Panc1 (cell line): ENCODE measurements at regions not wholly inside any gene's neighbourhood (a gene's known extent, or its start where the extent isn't known, plus 50 kb on each side); places are given as distances from the start of the nearest gene placed in this dataset.

Source experiments
- ATAC-seq: fragments of 200-7000 bp; cut with Tn5 transposase; 2 replicates; pipeline ENCODE4 v1.9.1; 2020; ENCODE audit warnings: mild to moderate bottlenecking, moderate library complexity
- BruUV-seq: library from RNA; stranded (reverse); fragments of 400-500 nt; replicated peaks from 2 replicates; lab custom pipeline; 2021; lab: Mats Ljungman, UMichigan
- CTCF ChIA-PET: fragments of 300-600 bp; sonication (Branson Sonifier 250); formaldehyde crosslinking; loops from one replicate; lab custom pipeline; 2022; ENCODE audit warnings: antibody characterized with exemption; lab: Charles Lee
- POLR2A ChIA-PET: fragments of 300-600 bp; sonication (Branson Sonifier 250); formaldehyde crosslinking; loops from one replicate; lab custom pipeline; 2022; ENCODE audit warnings: antibody characterized with exemption; lab: Charles Lee
- DNase-seq: peaks from one replicate; pipeline ENCODE4 v3.0.0-alpha.2; 2010; ENCODE audit warnings: low read depth, low spot score
- H3K27ac ChIP-seq: 2 replicates; pipeline ENCODE4 v1.5.1; 2011; ENCODE audit warnings: mild to moderate bottlenecking, low read length, inconsistent platforms
- H3K27me3 ChIP-seq: fragments of 200-500 bp; sonication (Bioruptor generic); 2 replicates; pipeline ENCODE4 v1.6.0; 2014; ENCODE audit warnings: low read length, inconsistent platforms; ENCODE audit not compliant: control insufficient read depth, insufficient read depth
- H3K36me3 ChIP-seq: fragments of 200-500 bp; sonication (Bioruptor generic); 2 replicates; pipeline ENCODE4 v1.5.1; 2014; ENCODE audit warnings: inconsistent platforms, mild to moderate bottlenecking, low read length, moderate library complexity; ENCODE audit not compliant: control insufficient read depth, insufficient read depth
- H3K4me1 ChIP-seq: 2 replicates; pipeline ENCODE4 v1.5.1; 2011; ENCODE audit warnings: inconsistent platforms, mild to moderate bottlenecking, low read length, moderate library complexity; ENCODE audit not compliant: control insufficient read depth, insufficient read depth
- H3K4me3 ChIP-seq, 2 experiments: 2 replicates each; pipeline ENCODE4 v1.5.1; 2011 to 2012; ENCODE audit warnings: low read depth in 2 of 2, low read length in 2 of 2, mild to moderate bottlenecking in 2 of 2, inconsistent platforms in 1 of 2, moderate library complexity in 1 of 2
- H3K9me3 ChIP-seq: fragments of 200-500 bp; sonication (Bioruptor generic); 2 replicates; pipeline ENCODE4 v1.5.1; 2014; ENCODE audit warnings: low read depth, mild to moderate bottlenecking, inconsistent platforms, low read length, moderate library complexity; ENCODE audit not compliant: control insufficient read depth, insufficient read depth
- POLR2AphosphoS5 ChIP-seq: IDR thresholded peaks from 2 replicates; pipeline ENCODE4 v1.6.1; 2012; ENCODE audit warnings: mild to moderate bottlenecking, low read depth, low read length, moderate library complexity
- SIN3A ChIP-seq: IDR thresholded peaks from 2 replicates; pipeline ENCODE4 v1.6.1; 2012; ENCODE audit warnings: low read depth, mild to moderate bottlenecking, low read length, moderate library complexity, borderline replicate concordance; ENCODE audit not compliant: insufficient read depth
- TCF7L2 ChIP-seq: IDR thresholded peaks from 2 replicates; pipeline ENCODE4 v1.6.1; 2011; ENCODE audit warnings: mild to moderate bottlenecking, low read depth, low read length, inconsistent platforms
- in situ Hi-C: cut with HindIII; loops from 2 replicates; pipeline ENCODE4 v1.10.0; 2016; ENCODE audit warnings: low sequenced_read_pairs, low pct_unique_long_range_greater_than_20kb
- intact Hi-C: fragments of 100-400 bp; cut with micrococcal nuclease; formaldehyde crosslinking; loops from one replicate; pipeline ENCODE4 v1.10.0; 2022; ENCODE audit not compliant: unreplicated experiment
- TF ChIP-seq, protein P1 (sequence below), 2 experiments: IDR thresholded peaks; 2 replicates each; pipeline ENCODE4 v1.6.1; 2011 to 2012; ENCODE audit warnings: low read depth in 2 of 2, control low read depth in 1 of 2, low read length in 1 of 2, mild to moderate bottlenecking in 1 of 2, moderate library complexity in 1 of 2; ENCODE audit not compliant: insufficient read depth in 1 of 2
- TF ChIP-seq, protein P2 (sequence below): fragments of 450-650 bp; IDR thresholded peaks from 2 replicates; pipeline ENCODE4 v1.5.1; 2017; ENCODE audit warnings: mild to moderate bottlenecking

DNA sequence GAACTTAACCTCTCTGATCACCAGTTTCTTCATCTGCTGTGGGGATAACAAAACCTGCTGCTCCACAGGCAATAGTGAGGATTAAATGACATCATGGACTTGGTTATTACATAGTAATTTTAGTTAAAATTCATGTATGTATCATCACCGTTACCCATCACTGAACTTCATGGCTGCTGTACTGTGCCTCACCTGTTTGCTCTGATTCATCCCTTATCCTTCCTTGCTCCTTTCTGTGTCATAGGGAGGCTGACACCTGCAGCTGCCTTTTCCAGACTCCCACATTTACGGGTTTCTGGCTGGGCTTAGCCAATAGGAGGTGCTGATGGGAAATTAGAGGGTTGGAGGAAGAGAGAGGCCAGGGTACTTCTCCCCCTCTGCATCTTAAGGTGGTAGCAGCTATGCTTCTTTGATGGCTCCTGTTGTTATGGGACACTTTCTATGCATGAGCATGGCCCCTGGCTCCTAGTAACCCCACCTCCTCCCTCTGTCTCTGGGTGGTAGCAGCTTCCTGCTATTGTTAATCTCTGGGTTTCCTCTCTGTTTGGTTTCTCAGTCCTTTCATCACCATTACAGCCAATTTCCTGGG, 332.1 kb downstream of the DHX35 start:
- H3K4me3 ChIP-seq: no peak overlapping the region
- no peaks in the 10 kb centered on the region for H3K4me1 ChIP-seq
- ATAC-seq (no peak), DNase-seq (no peak)
- H3K27ac ChIP-seq: no peak overlapping the region
- in situ Hi-C loops (no loop called here), intact Hi-C loops (no loop called here)
- POLR2A ChIA-PET: no interaction called here
- TF ChIP-seq, protein P1, sequence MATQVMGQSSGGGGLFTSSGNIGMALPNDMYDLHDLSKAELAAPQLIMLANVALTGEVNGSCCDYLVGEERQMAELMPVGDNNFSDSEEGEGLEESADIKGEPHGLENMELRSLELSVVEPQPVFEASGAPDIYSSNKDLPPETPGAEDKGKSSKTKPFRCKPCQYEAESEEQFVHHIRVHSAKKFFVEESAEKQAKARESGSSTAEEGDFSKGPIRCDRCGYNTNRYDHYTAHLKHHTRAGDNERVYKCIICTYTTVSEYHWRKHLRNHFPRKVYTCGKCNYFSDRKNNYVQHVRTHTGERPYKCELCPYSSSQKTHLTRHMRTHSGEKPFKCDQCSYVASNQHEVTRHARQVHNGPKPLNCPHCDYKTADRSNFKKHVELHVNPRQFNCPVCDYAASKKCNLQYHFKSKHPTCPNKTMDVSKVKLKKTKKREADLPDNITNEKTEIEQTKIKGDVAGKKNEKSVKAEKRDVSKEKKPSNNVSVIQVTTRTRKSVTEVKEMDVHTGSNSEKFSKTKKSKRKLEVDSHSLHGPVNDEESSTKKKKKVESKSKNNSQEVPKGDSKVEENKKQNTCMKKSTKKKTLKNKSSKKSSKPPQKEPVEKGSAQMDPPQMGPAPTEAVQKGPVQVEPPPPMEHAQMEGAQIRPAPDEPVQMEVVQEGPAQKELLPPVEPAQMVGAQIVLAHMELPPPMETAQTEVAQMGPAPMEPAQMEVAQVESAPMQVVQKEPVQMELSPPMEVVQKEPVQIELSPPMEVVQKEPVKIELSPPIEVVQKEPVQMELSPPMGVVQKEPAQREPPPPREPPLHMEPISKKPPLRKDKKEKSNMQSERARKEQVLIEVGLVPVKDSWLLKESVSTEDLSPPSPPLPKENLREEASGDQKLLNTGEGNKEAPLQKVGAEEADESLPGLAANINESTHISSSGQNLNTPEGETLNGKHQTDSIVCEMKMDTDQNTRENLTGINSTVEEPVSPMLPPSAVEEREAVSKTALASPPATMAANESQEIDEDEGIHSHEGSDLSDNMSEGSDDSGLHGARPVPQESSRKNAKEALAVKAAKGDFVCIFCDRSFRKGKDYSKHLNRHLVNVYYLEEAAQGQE (IDR thresholded peaks at IDR 0.05; ENCODE audit: insufficient read depth in 1 of 2, low read depth in 2 of 2, low read length in 1 of 2): no peak
- TF ChIP-seq POLR2AphosphoS5 (no peak), SIN3A (no peak), TCF7L2 (no peak)
- no TSS peak for BruUV-seq
- H3K36me3 ChIP-seq: no peaks in the 10 kb centered on the region
- no peaks in the 10 kb centered on the region for H3K9me3 ChIP-seq
- no peaks in the 10 kb centered on the region for H3K27me3 ChIP-seq
- CTCF ChIA-PET: no interaction called here

DNA sequence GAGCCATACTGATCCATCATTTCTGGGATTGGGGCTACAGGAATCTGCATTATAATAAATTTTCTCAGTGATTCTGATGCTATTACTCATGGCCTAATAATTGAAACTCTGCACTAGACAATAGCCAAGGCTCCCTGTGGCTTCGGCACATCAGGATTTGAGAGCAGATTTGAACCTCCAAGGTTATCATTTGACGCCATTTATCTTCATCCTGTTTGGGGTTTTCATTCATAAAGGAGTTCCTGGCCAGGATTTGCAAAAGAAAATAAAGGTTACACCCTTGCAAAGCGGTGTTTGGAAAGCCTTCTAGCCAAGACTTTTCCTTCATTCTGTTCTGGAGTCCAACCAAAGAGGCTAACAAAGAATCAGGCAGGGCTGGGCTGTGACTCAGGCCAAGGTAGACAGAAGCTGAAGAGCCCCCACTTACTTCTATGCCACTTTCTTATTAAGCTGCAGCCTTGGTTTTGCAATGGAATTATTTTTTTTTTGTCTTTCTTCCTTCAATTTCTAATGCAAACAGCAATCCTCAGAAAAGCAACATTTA, 330.1 kb downstream of the DHX35 start:
- CTCF ChIA-PET: no interaction called here
- in situ Hi-C loops: no loop called here

More for the DNA sequence above, 330.1 kb downstream of the DHX35 start:
- Histone ChIP-seq H3K36me3 (no peaks in the 10 kb centered on the region), H3K27ac (no peak overlapping the region), H3K9me3 (no peaks in the 10 kb centered on the region), H3K4me1 (no peaks in the 10 kb centered on the region), H3K27me3 (no peaks in the 10 kb centered on the region), H3K4me3 (no peak overlapping the region)
- ATAC-seq: no peak
- POLR2A ChIA-PET: no interaction called here
- no TSS peak for BruUV-seq
- TF ChIP-seq TCF7L2 (no peak), POLR2AphosphoS5 (no peak), SIN3A (no peak)
- TF ChIP-seq, protein P1 (IDR thresholded peaks at IDR 0.05; ENCODE audit: insufficient read depth in 1 of 2, low read depth in 2 of 2, low read length in 1 of 2): no peak
- TF ChIP-seq, protein P2, sequence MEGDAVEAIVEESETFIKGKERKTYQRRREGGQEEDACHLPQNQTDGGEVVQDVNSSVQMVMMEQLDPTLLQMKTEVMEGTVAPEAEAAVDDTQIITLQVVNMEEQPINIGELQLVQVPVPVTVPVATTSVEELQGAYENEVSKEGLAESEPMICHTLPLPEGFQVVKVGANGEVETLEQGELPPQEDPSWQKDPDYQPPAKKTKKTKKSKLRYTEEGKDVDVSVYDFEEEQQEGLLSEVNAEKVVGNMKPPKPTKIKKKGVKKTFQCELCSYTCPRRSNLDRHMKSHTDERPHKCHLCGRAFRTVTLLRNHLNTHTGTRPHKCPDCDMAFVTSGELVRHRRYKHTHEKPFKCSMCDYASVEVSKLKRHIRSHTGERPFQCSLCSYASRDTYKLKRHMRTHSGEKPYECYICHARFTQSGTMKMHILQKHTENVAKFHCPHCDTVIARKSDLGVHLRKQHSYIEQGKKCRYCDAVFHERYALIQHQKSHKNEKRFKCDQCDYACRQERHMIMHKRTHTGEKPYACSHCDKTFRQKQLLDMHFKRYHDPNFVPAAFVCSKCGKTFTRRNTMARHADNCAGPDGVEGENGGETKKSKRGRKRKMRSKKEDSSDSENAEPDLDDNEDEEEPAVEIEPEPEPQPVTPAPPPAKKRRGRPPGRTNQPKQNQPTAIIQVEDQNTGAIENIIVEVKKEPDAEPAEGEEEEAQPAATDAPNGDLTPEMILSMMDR: no peak
- intact Hi-C loops: no loop called here
- DNase-seq: no peak
